Hematopoietic multipotent progenitor cell treated with erythropoietin and hydrocortisone succinate and interleukin-3 and kit ligand, for 8 days (in vitro differentiated cells): ENCODE measurements at regions not wholly inside any gene's neighbourhood (a gene's known extent, or its start where the extent isn't known, plus 50 kb on each side); places are given as distances from the start of the nearest gene placed in this dataset.

Source experiments
- DNase-seq: peaks from one replicate; pipeline ENCODE4 v3.0.0-alpha.2; 2015

DNA sequence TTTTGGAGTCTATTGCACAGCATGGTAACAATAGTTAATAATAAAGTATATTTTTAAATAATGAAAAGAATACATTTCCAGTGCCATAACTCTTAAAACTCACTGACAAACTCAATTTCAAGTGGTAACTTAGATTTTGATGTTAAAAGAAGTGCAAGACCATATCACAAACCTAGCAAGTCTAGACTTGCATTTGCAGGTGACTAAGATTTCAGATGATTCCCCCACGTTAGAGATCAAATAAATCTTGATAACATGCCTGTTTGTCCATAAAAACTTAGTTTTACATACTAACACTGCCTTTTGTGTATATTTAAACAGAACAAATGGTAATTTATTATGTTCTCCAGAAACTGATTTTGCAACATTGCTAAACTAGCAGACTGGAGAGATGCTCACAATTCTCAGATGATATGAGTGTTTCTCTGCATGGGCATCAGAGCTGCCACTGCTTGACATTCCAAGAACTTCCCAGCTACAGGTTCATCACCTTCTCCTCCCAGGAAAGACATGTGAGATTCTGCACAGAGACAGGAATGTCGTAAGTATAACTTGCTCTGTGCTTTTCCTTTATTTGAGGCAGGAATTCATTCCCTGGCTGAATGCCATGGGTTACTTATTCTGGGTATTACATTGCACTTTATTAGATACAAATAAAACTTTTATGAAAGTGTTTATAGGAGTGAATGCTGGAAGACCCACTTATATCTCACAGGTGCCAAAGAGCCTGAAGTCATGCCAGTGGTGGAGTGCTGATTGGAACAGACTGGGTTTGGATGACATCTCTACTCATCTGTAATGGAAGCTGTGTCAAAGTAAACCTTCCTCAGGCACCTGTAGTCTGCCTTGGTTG lies 160.2 kb upstream of the FOXA2 start:
- no peak for DNase-seq

DNA sequence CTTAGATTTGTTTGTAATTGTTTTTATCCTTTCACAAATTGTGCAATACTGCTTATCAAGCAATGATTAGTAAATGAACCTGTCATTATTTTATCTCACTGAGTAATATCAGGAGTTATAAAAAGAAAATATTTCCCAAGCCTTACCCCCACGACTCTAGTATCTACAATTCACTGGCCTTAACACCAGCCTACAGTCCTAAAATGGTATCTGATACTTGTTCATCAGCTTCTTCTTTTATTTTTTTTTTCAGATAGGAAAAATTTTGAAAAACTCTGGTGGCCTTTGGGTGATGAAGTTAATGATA lies 160.8 kb upstream of the FOXA2 start:
- no peak for DNase-seq

DNA sequence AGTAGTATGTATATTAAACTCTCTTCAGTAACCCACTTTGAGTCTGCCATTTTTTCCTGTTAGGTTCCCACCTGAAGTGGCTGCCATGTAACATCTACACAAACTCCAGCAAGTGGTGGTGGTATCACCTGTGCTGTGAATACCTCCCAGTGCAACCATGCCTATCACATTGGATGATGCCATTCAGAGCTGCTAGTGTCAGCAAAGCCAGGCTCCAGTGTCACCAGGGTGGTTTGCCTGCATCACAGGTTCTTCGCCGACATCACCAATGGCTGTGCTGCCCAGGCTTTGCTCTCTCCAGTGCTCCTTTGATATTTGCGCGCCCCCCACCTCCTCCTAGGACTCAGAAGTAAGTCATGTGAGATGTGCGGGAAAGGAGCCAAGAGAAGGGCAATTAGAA lies 162.6 kb upstream of the FOXA2 start:
- no peak for DNase-seq

DNA sequence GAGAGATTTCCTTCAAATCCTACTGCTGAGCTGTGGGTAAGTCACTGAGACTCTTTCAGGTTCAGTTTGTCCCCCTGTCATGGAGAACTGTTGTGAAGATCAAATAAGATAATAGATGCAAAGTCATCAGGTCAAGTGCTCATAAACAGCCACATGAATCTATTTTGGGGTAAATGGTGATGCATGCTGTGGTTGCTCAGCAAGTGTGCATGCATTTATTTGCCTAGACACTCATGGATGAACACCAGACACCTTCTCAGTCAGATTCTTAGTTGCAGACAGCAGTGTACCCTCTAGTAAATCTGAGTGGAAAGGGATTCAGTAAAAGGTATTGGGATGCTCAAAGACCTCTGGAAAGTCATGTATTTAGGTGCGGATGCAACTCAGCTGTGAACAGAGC lies 168.0 kb upstream of the FOXA2 start:
- DNase-seq, result no peak

DNA sequence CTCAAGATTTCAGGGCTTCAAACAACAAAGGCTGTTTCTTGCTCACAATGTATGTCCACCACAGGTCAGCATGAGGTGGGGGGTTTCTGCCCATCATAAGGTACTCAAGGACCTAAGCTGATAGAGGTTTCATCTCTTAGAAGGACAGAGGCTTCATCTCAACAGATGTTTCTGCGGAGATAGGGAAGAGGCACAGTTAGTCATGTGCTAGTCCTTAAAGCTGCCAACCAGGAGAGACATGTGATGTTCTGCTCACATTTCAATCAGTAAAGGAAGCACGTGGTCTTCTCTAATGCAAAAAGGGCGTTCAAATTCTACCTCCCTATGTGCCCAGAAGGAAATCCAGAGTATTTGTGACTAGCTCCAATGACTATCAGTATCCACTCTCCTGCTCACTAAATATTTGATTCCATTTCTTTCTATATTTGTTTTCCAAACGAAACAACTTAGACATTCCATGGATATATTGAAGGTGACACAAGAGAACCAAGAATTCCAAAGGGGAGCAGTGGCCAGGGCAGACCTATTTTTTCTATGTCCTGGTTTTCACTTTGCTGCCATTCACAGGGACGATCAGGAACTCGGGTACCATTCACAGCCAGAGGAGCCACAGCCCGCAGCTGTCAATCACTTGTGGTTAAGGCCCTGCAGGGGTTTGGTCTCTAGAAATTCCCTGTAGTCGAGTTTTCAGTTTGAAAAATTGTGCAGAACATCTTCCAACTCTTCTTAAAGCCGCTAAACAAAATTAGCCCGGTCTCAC lies 173.2 kb upstream of the FOXA2 start:
- DNase-seq, result no peak

DNA sequence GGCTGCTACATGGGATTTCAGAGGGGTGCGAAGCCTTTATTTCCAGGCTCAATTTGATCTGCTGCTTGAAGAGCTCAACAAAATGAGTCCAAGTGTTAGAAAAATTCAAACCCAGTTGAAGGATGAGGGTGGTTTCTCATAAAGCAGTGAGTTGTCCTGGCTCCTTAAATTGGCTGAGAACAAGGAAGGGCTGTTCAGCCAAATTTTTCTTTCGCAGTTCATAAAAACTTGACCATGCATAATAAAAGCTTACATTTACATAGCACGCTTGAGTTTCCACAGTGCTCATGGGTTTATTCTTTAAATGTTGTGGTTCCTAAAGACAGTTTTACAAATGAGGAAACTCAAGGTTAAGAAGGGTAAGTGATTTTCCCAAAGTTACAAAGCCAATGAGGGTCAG lies 174.4 kb upstream of the FOXA2 start:
- no peak for DNase-seq

DNA sequence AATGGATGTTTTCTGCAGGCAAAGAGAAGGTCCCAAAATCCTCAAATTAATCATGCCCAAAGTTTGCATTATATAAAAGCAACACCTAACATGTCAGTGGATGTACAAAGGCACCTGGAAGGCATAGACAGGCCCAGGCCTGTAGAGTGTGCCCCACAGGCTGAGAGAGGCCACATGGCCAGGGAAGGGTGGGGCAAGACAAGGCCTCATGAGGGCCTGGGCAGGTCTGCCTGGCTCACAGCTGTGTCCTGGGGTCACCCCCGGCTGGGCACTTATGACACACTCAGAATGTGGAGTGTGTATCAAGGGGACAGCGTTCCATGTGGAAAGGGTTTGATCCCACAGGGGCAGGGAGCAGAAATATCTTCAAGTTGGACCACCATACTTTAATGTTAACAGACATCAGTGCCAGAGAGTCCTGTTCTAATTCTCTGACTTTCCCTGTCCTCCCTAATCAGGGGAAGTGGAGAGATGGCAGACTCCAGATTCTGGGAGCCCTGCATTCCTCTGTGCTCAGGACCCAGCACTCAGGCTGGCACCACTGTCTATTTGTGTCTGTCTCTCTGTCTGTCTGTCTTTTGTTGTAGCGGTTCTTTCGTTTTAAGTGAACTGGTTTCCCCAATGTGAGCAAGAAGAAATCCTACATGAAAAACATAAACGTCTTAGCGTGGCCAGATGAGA lies 178.3 kb upstream of the FOXA2 start:
- DNase-seq, result no peak

DNA sequence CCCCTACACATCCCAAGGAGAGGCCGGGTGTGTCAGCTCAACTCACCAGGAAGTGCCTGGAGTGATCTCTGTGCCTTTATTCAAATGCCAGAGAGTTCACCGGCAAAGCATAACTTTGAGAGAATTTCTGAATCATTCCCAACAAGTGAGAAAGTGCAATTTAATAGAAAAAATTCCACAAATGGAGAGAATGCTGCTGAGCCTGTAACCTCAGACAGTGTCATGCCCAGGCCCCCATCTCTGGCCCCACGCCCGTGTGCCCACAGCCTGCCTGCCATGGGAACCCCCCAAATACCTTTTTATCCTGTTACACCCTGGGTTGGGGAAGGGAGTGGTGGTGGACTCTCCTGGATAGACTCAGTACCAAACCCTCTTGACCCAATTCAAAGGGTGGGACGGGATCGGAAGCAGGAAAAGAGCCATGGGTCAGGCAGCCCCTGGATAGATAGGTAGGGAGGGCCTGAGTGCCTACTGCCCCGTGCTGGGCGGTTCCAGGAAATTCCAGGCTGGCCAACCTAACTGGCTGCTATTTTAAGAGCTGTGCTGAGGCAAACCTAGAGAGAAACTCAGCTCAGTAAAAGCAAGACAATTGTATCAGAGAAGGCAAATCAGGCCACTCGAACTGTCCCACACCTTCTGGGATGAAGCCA lies 179.0 kb upstream of the FOXA2 start:
- no peak for DNase-seq

DNA sequence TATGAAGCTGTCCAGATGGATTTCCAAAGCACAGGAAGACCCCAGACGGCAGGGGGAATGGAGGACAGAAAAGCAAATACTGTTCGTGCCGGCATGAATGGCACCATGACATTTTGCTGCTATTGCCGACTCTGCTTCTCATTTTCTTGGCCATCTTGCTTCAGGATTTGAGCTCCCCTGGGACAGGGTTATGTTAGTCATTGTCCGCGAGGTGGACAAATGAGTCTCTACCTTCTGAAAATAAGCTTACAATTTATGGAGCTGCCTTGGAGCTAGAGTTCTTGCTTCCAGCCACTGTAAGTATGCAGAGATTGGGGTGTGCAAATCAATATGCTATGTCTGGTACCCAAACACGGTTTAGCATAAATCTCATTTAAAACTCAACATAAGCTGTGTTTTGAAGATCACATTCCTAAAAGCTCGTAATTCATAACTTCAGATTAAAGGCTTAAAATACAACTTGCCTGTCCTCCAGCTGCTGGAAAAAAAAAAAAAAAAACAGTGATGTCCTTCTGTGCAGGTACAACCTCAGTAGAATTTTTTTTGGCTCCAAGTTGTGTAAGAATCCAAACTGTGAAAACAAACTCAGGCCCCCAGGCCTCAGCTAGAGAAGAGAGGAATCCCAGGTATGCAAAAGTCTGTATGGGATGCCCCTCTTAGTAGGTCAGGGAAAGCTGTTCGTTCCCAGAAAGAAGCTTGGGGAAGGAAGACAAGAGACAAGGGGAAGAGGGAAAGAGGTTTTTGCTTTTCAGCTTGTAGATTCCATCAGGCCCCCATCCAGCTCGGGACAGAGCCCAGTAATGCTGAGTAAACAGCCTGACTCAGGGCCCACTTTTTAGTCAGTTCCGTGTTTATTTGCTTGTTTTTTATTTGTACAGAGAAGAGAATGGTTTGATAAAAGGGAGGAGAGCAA lies 184.2 kb upstream of the FOXA2 start:
- DNase-seq, result no peak

DNA sequence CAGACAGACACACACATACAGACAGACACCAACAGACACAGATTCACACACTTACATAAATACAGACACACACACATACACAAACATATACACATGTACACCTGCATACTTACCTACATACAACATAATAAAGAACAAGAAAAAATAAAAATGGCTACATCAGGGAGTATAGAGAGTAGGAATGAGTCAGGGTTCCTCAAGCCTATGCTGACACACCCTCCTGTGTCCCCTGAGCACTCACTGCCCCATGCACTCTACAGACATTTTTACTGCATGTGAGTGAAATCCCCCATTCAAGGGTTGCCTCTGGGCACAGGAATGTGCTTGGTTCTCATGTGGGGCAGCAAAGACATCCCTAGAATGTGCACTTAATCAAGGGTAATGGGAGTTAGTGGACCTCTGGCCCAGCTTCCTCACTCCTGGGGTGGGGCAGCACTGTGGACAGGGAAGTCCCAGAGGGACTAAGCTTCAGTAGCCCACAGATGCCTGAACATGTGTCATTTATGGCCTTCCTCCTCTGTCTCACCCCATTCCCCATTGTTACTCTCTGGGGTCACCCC lies 185.9 kb upstream of the FOXA2 start:
- DNase-seq, result no peak

DNA sequence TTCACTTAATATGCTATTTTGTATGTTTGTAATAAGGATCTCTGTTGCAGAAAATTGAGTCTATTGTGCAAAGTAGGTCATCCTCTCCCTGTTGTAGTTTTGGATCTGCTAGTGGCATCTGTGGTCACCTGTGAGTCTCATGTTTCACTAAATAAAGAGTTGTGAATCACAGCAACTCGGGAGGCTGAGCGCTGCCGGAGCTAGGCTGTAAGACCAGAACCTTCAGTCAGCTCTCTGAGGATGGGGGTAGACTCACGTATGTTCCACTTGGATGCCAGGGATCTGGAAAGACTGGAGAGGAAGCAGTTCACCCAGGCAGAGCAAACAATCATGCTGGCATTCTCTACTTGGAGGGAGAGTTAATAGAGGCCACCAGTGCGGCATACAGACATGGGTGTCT lies 187.3 kb upstream of the FOXA2 start:
- no peak for DNase-seq

DNA sequence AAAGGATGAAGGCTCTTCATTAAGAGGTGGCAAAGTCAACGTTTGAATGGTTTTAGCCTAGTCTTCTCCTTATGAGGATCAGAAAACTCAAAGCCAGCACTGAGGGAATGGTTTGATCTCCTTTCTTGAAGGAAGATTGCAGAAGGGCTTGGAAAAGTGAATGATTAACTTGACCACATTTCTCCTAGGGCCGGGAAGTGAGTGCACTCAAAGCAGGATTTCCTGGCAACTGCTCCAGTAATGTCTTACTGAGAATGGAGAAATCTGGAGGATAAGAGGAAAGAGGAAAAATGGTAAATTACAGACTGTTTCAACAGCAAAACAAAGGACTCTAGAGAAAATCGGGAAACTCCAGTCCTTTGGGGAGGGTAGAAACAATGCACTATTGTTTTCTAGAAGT lies 189.0 kb upstream of the FOXA2 start:
- DNase-seq, result no peak

DNA sequence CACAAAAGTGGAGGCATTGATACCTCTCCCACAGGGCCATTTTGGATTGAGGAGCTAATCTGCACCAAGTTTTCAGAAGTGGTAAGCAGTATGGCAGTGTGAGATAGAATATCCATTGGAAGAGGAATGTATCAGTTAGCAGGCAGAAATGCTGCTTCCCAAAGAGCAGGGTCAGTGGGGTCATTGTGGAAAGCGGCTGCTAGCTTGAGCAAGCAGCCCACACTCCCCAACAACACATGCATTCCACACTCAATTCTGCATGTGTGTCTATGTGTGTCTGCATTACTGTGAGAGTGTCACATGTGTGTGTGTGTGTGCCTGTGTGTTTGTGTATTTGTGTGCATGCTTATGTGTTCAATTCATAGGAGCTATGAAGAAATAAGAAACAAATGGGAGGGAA lies 190.9 kb upstream of the FOXA2 start:
- no peak for DNase-seq

DNA sequence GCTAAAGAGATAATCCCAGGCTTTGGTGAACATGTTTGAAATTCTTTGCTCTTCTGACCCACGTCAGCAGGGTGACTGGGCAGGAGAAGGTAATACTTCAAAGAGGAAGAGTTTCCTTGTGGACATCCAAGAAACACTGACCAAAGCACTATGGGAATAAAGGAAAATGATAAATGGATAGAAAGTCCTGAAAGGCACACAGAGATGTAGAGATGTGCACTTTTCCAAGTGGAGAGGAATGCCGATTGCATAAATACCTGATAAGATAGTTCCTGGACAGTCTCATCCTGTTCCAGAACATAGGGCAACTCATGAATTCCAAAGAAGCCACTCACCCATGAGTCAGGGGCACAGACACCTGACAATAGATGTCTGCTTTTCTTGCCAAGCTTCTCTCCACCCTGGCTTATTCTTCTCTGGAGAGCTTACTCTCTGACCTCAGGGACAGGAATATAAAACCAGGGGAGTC lies 191.3 kb upstream of the FOXA2 start:
- DNase-seq, result no peak

DNA sequence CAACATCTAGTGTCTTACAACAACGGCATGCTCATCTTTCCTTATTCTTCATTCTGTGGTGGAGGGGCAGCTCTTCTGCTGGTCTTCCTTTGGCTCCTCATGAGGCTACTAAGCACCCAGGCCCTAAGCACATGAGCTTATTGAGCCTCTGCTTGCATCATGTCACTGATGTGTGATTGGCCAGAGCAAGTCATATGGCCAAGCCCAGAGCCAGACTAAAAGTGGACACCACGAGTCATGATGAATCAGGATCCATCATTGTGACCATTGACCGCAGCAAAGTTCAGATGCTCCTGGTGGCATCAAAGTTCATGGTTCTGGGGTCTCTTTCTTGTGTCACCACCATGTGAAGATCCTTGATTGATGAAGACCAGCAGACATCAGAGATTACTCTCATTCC lies 192.0 kb upstream of the FOXA2 start:
- no peak for DNase-seq

DNA sequence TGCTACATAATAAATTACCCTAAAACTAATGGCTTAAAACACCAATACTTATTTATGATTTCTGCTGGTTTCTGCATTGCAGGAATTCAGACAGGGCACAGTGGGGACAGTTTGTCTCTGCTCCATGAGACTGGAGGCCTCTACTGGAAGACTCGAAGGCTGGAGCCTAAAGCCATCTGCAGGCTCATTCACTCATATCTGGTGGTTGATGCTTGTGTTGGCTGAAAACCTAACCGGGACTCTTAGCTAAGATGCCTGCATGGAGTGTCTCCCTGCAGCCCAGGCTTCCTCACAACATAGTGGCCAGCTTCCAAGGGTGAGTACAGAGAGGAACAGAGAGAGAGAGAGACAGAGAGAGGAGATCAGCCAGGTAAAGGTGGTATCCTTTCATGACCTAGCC lies 195.5 kb upstream of the FOXA2 start:
- DNase-seq, result no peak

DNA sequence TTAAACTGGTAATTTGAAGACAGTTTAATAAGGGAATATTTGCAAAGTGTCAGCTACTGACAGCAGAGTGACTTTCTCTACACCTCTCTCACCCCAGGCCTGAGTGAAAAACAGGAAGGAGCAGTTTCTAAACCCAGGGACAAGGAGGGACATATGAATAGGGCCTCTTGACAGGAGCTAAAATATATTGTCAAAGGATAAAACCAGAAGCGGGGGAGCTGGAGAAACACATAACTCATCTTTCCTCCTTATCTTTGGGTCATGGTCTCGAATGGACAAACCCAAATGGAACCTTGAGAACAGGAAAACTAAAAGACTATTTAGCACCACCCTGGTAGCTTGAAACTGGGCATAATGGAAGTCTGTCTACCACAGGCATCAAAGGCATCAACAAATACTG lies 197.5 kb upstream of the FOXA2 start:
- no peak for DNase-seq

DNA sequence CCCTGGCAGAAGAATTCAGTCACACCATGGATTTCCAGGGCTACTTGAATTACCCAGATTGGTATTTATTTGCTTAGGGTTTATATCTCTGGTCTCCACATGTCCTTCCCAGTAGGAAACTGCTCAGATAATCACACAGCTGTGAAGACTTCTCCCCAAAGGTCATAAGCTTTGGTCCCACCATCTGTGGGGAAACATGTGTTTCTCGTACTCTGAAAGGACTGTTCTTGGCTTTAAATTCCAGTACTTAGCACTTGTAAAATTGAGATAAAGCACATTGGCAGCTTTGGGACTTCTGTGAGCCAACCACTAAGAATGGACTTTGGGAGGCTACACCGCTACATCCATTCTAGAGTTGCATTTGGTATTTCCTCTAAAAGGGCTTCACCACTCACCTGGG lies 205.3 kb upstream of the FOXA2 start:
- DNase-seq, result no peak

DNA sequence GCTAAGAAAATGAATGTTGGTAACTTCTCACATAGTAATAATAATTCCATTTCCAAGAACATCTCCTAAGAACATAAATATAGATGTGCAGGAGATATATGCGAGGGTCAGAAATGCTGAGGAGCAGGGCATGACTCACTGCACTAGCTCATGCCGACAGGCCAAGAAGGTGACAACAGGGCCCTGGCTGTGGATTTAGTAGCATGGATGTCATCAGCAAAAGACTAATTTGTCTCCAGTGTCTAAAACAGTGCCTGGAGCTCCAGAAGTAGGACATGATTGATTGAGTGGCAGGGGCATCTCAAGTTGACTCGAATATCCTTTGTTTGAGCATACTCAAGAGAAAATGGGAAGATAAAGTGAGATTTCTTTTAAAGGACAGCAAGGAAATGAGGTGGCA lies 207.0 kb upstream of the FOXA2 start:
- DNase-seq, result no peak

DNA sequence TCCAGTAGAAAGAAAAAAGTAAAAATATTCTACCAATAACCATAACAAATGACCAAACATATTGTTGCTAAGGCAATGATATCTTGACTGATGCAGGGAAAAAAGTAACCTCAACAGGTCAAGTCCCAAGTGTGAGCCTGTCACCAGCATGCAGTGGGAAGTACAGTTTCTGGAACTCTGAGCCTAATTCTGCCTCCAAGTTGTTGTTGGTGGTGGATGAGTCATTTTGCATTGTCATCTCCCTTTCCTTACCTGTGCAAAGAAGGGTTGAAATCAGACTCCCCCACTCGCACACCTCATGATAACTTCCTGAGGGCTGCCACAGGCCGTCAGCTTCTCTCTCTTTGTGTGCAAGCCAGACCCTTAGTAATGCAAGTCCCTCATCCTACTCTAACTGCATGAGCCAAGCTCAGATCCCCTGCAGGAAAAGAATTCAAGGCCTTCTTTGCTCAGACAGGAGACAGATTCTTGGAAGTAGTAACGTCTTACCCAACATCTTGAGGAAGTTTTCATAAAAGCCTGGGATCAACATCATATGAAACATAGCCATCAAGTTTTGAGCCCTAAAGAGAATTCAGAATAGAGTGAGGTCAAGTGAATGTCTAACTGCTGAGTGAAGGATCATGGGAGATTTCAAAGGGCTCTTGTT lies 207.6 kb upstream of the FOXA2 start:
- no peak for DNase-seq

DNA sequence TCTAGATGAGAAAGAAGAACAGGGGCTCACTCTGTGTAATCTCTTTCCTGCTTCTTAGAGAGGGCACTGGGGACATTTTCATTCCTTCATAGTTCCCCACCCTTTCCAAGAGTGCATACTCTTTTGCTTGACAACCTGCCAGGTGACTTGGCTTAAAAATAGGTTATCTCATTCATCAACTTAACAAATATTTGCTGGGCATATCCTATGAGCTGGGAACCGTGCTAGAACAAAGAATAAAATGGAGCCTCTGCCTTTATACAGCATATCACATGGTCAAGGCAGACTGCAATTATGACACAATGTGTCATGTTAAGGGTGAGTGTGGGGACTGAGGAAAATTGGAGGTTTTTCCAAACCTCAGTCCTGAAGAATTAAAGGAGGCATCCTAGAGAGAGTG lies 209.8 kb upstream of the FOXA2 start:
- DNase-seq, result no peak

DNA sequence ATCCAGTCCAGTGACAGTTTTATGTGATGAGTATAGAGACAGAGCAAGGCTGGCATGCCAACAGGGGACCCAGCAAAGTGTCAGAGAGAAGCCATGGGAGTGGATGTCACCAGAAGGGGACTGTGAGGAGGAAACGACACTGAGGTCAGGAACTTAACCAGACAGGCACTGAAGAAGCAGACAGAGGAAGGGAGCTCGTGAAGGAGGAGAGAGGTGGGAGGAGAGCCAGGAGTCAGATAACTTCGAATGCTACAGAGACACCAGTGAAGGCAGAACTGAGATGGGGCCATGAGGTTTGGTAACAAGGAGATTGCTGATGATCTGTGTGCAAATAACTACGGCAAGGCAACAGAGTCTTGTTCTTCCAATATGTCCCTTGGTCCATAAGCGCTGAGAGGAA lies 211.1 kb upstream of the FOXA2 start:
- no peak for DNase-seq
